H9 (cell line): ENCODE measurements at regions not wholly inside any gene's neighbourhood (a gene's known extent, or its start where the extent isn't known, plus 50 kb on each side); places are given as distances from the start of the nearest gene placed in this dataset.

Experiments used
- DNase-seq: peaks from one replicate; pipeline ENCODE4 v3.0.0-alpha.2; 2017
- H2AFZ ChIP-seq: one replicate; pipeline ENCODE4 v1.6.1; 2013; ENCODE audit warnings: mild to moderate bottlenecking, low read length, control low read depth, moderate library complexity
- H2AK5ac ChIP-seq: 2 replicates; pipeline ENCODE4 v1.6.1; 2013; ENCODE audit warnings: low read length, control low read depth, mixed read lengths; ENCODE audit not compliant: insufficient read length
- H2BK120ac ChIP-seq: one replicate; pipeline ENCODE4 v1.6.1; 2013; ENCODE audit warnings: low read depth, mild to moderate bottlenecking, low read length, control low read depth, inconsistent platforms; ENCODE audit not compliant: poor library complexity, severe bottlenecking
- H2BK12ac ChIP-seq: 2 replicates; pipeline ENCODE4 v1.6.1; 2013; ENCODE audit warnings: low read length, control low read depth, mixed read lengths, low read depth; ENCODE audit not compliant: insufficient read length
- H2BK15ac ChIP-seq: 2 replicates; pipeline ENCODE4 v1.6.1; 2013; ENCODE audit warnings: low read depth, low read length, control low read depth
- H2BK20ac ChIP-seq: one replicate; pipeline ENCODE4 v1.6.1; 2013; ENCODE audit warnings: low read depth, mild to moderate bottlenecking, low read length, control low read depth, inconsistent platforms; ENCODE audit not compliant: poor library complexity, severe bottlenecking
- H2BK5ac ChIP-seq: 2 replicates; pipeline ENCODE4 v1.6.1; 2013; ENCODE audit warnings: low read length, control low read depth, mixed read lengths; ENCODE audit not compliant: insufficient read length
- H3K14ac ChIP-seq: 2 replicates; pipeline ENCODE4 v1.6.1; 2013; ENCODE audit warnings: low read length, control low read depth; ENCODE audit not compliant: insufficient read depth
- H3K18ac ChIP-seq: 2 replicates; pipeline ENCODE4 v1.6.1; 2013; ENCODE audit warnings: low read depth, mild to moderate bottlenecking, mixed read lengths, low read length, control low read depth; ENCODE audit not compliant: insufficient read length
- H3K23ac ChIP-seq: 2 replicates; pipeline ENCODE4 v1.6.1; 2013; ENCODE audit warnings: low read length, control low read depth, mixed read lengths, low read depth; ENCODE audit not compliant: insufficient read length
- H3K23me2 ChIP-seq: 2 replicates; pipeline ENCODE4 v1.6.1; 2013; ENCODE audit warnings: low read depth, mild to moderate bottlenecking, mixed read lengths, low read length, control low read depth; ENCODE audit not compliant: insufficient read length, poor library complexity, severe bottlenecking
- H3K27ac ChIP-seq: 2 replicates; pipeline ENCODE4 v1.5.1; 2013; ENCODE audit warnings: low read length, control low read depth, mixed read lengths, low read depth; ENCODE audit not compliant: insufficient read length
- H3K27me3 ChIP-seq: 2 replicates; pipeline ENCODE4 v1.6.1; 2013; ENCODE audit warnings: low read length, control low read depth, inconsistent platforms; ENCODE audit not compliant: insufficient read depth
- H3K4ac ChIP-seq: 2 replicates; pipeline ENCODE4 v1.6.1; 2013; ENCODE audit warnings: low read depth, mild to moderate bottlenecking, control low read depth, inconsistent platforms, low read length, moderate library complexity
- H3K4me1 ChIP-seq: 2 replicates; pipeline ENCODE4 v1.6.1; 2013; ENCODE audit warnings: low read length, control low read depth, inconsistent platforms; ENCODE audit not compliant: insufficient read depth
- H3K4me2 ChIP-seq: 2 replicates; pipeline ENCODE4 v1.6.1; 2013; ENCODE audit warnings: low read length, control low read depth, mixed read lengths; ENCODE audit not compliant: insufficient read length, insufficient read depth
- H3K56ac ChIP-seq: 2 replicates; pipeline ENCODE4 v1.6.1; 2013; ENCODE audit warnings: low read depth, mild to moderate bottlenecking, mixed read lengths, low read length, control low read depth; ENCODE audit not compliant: insufficient read length
- H3K79me1 ChIP-seq: 2 replicates; pipeline ENCODE4 v1.6.1; 2013; ENCODE audit warnings: low read depth, mild to moderate bottlenecking, moderate library complexity, low read length, control low read depth, inconsistent platforms; ENCODE audit not compliant: insufficient read depth, poor library complexity, severe bottlenecking
- H3K79me2 ChIP-seq: 2 replicates; pipeline ENCODE4 v1.6.1; 2013; ENCODE audit warnings: low read length, control low read depth, inconsistent platforms; ENCODE audit not compliant: insufficient read depth
- H3K9ac ChIP-seq: 2 replicates; pipeline ENCODE4 v1.6.1; 2013; ENCODE audit warnings: low read length, control low read depth, mixed read lengths; ENCODE audit not compliant: insufficient read length; ENCODE audit errors: extremely low read depth
- H3K9me3 ChIP-seq: one replicate; pipeline ENCODE4 v1.6.1; 2013; ENCODE audit warnings: low read depth, low read length, inconsistent platforms; ENCODE audit not compliant: control insufficient read depth
- H3T11ph ChIP-seq: one replicate; pipeline ENCODE4 v1.6.1; 2013; ENCODE audit warnings: mild to moderate bottlenecking, low read length, control low read depth, inconsistent platforms
- H4K20me1 ChIP-seq: one replicate; pipeline ENCODE4 v1.6.1; 2013; ENCODE audit not compliant: control insufficient read depth, insufficient read length, insufficient read depth
- H4K5ac ChIP-seq: 2 replicates; pipeline ENCODE4 v1.6.1; 2013; ENCODE audit warnings: low read depth, mild to moderate bottlenecking, mixed read lengths, low read length, control low read depth; ENCODE audit not compliant: insufficient read length
- H4K8ac ChIP-seq: replicated peaks from 2 replicates; pipeline ENCODE4 v1.6.1; 2013; ENCODE audit warnings: low read length, control low read depth, mixed read lengths, low read depth; ENCODE audit not compliant: insufficient read length
- H4K91ac ChIP-seq: 2 replicates; pipeline ENCODE4 v1.6.1; 2013; ENCODE audit warnings: low read depth, mild to moderate bottlenecking, moderate library complexity, mixed read lengths, low read length, control low read depth; ENCODE audit not compliant: insufficient read length
- H3K27ac Mint-ChIP-seq, 3 experiments: 2 replicates in 2 of 3; 3 replicates in 1 of 3; pipeline ENCODE4 v1.8.0; 2020 to 2021; ENCODE audit warnings: mixed read lengths in 3 of 3, mild to moderate bottlenecking in 1 of 3, moderate library complexity in 1 of 3
- H3K27me3 Mint-ChIP-seq: 2 replicates; pipeline ENCODE4 v1.8.0; 2021; ENCODE audit warnings: low read depth, mild to moderate bottlenecking, moderate library complexity, mixed read lengths
- H3K36me3 Mint-ChIP-seq, 3 experiments: 2 replicates in 2 of 3; 3 replicates in 1 of 3; pipeline ENCODE4 v1.8.0; 2020 to 2021; ENCODE audit warnings: low read depth in 3 of 3, mixed read lengths in 3 of 3; ENCODE audit not compliant: insufficient read depth in 1 of 3
- H3K4me1 Mint-ChIP-seq, 2 experiments: 2 replicates each; pipeline ENCODE4 v1.8.0; 2020; ENCODE audit warnings: mixed read lengths in 2 of 2
- H3K4me3 Mint-ChIP-seq, 2 experiments: 2 replicates in 1 of 2; 3 replicates in 1 of 2; pipeline ENCODE4 v1.8.0; 2020 to 2021; ENCODE audit warnings: mild to moderate bottlenecking in 2 of 2, mixed read lengths in 2 of 2, moderate library complexity in 1 of 2
- H3K9me3 Mint-ChIP-seq, 2 experiments: 2 replicates in 1 of 2; 3 replicates in 1 of 2; pipeline ENCODE4 v1.8.0; 2020; ENCODE audit warnings: mild to moderate bottlenecking in 2 of 2, mixed read lengths in 2 of 2, moderate library complexity in 1 of 2
- CTCF ChIP-seq: fragments of 200-600 bp; sonication (generic); conservative IDR thresholded peaks from 3 replicates; pipeline ENCODE4 v1.8.0; 2021; ENCODE audit warnings: antibody characterized with exemption, mild to moderate bottlenecking
- WGBS: extraction: QIAGEN DNeasy Blood & Tissue Kit; methylation state at CpG from one replicate; pipeline ENCODE4 v1.1.7; 2013; ENCODE audit warnings: missing lambda C conversion rate, low lambda C conversion rate, mixed read lengths; ENCODE audit not compliant: insufficient read length; ENCODE audit errors: extremely low coverage; 5-methylcytosine and 5-hydroxymethylcytosine counted together

- Histone ChIP-seq H3K14ac (no peak overlapping the region), H3K9ac (no peak overlapping the region), H4K5ac (no peak overlapping the region), H3K18ac (no peak overlapping the region), H3K4me2 (no peak overlapping the region), H2BK20ac (no peak overlapping the region), H4K91ac (no peak overlapping the region), H3K27ac (no peak overlapping the region), H3K4me1 (no peaks in the 10 kb centered on the region), H3K23ac (no peak overlapping the region), H3T11ph (no peak overlapping the region), H2AFZ (no peak overlapping the region), H3K27me3 (no peaks in the 10 kb centered on the region), H3K79me2 (no peaks in the 10 kb centered on the region), H3K9me3 (no peaks in the 10 kb centered on the region), H2BK12ac (no peak overlapping the region), H2BK15ac (no peak overlapping the region), H4K8ac (no peak overlapping the region), H2BK5ac (no peak overlapping the region), H3K79me1 (no peaks in the 10 kb centered on the region), H3K23me2 (no peaks in the 10 kb centered on the region), H3K4ac (no peak overlapping the region), H3K56ac (no peak overlapping the region), H2BK120ac (no peak overlapping the region), H4K20me1 (no peaks in the 10 kb centered on the region), H2AK5ac (no peak overlapping the region)
- no peak overlapping the region for H3K4me3 Mint-ChIP-seq
- H3K9me3 Mint-ChIP-seq: peaks cover 14 to 21% of the 10 kb centered on the region in 2 experiments
- TF ChIP-seq CTCF: no peak
- no peaks in the 10 kb centered on the region for H3K4me1 Mint-ChIP-seq
- no peak overlapping the region for H3K27ac Mint-ChIP-seq
- H3K36me3 Mint-ChIP-seq: peaks cover 2 to 8% (median 3%) of the 10 kb centered on the region in 3 experiments; a peak in 3 of 7 replicates
- DNase-seq: no peak
- H3K27me3 Mint-ChIP-seq: no peaks in the 10 kb centered on the region
- no CpG with 5 or more reads among the region's 1 CpG for WGBS
Measured at GRCh38 chr1:177556163-177556562, 385.4 kb downstream of the BRINP2 start.
